Panc1 (cell line): ENCODE measurements at regions not wholly inside any gene's neighbourhood (a gene's known extent, or its start where the extent isn't known, plus 50 kb on each side); places are given as distances from the start of the nearest gene placed in this dataset.

Source experiments
- CTCF ChIP-seq: fragments of 450-650 bp; IDR thresholded peaks from 2 replicates; pipeline ENCODE4 v1.5.1; 2017; ENCODE audit warnings: mild to moderate bottlenecking
- POLR2AphosphoS5 ChIP-seq: IDR thresholded peaks from 2 replicates; pipeline ENCODE4 v1.6.1; 2012; ENCODE audit warnings: mild to moderate bottlenecking, low read depth, low read length, moderate library complexity
- SIN3A ChIP-seq: IDR thresholded peaks from 2 replicates; pipeline ENCODE4 v1.6.1; 2012; ENCODE audit warnings: low read depth, mild to moderate bottlenecking, low read length, moderate library complexity, borderline replicate concordance; ENCODE audit not compliant: insufficient read depth
- TCF7L2 ChIP-seq: IDR thresholded peaks from 2 replicates; pipeline ENCODE4 v1.6.1; 2011; ENCODE audit warnings: mild to moderate bottlenecking, low read depth, low read length, inconsistent platforms
- TF ChIP-seq, protein P1 (sequence below), 2 experiments: IDR thresholded peaks; 2 replicates each; pipeline ENCODE4 v1.6.1; 2011 to 2012; ENCODE audit warnings: low read depth in 2 of 2, control low read depth in 1 of 2, low read length in 1 of 2, mild to moderate bottlenecking in 1 of 2, moderate library complexity in 1 of 2; ENCODE audit not compliant: insufficient read depth in 1 of 2

DNA sequence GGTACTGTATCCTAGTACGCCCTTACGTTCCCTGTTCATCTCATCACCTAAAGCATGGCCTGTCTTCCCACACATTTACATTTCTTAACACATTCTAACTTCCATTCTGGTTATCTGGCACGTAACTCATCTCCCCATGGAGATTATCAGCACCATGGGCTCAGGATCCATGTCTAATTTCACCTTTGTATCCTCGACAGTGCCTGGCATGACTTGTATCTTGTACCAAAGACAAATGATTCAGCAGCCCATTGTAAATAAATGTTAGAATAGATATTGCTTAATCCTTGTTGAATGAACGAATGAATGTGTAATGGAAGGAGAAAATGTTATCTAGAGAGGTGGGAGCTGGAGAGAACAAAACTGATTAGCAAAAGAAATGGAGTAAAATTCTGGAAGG lies 69.7 kb upstream of the TPM1 start:
- no peak for TF ChIP-seq SIN3A
- TF ChIP-seq CTCF, result no peak
- no peak for TF ChIP-seq POLR2AphosphoS5
- TF ChIP-seq TCF7L2, result no peak
- TF ChIP-seq, protein P1, sequence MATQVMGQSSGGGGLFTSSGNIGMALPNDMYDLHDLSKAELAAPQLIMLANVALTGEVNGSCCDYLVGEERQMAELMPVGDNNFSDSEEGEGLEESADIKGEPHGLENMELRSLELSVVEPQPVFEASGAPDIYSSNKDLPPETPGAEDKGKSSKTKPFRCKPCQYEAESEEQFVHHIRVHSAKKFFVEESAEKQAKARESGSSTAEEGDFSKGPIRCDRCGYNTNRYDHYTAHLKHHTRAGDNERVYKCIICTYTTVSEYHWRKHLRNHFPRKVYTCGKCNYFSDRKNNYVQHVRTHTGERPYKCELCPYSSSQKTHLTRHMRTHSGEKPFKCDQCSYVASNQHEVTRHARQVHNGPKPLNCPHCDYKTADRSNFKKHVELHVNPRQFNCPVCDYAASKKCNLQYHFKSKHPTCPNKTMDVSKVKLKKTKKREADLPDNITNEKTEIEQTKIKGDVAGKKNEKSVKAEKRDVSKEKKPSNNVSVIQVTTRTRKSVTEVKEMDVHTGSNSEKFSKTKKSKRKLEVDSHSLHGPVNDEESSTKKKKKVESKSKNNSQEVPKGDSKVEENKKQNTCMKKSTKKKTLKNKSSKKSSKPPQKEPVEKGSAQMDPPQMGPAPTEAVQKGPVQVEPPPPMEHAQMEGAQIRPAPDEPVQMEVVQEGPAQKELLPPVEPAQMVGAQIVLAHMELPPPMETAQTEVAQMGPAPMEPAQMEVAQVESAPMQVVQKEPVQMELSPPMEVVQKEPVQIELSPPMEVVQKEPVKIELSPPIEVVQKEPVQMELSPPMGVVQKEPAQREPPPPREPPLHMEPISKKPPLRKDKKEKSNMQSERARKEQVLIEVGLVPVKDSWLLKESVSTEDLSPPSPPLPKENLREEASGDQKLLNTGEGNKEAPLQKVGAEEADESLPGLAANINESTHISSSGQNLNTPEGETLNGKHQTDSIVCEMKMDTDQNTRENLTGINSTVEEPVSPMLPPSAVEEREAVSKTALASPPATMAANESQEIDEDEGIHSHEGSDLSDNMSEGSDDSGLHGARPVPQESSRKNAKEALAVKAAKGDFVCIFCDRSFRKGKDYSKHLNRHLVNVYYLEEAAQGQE (IDR thresholded peaks at IDR 0.05; ENCODE audit: insufficient read depth in 1 of 2, low read depth in 2 of 2, low read length in 1 of 2), result no peak
